ENCODE measurements at regions not wholly inside any gene's neighbourhood (a gene's known extent, or its start where the extent isn't known, plus 50 kb on each side); places are given as distances from the start of the nearest gene placed in this dataset.
A peak's percentile ranks its signal among the peaks of the same experiment; 100 is the strongest.

- no peak overlapping the region for H3K4me3 ChIP-seq (ENCODE audit: low read depth, low read length)
- H3K27ac ChIP-seq (ENCODE audit: low read depth, low read length) = no peak overlapping the region
- H3K4me1 ChIP-seq (ENCODE audit: control insufficient read depth, insufficient read depth, low read length, unreplicated experiment) = no peaks in the 10 kb centered on the region
- no peaks in the 10 kb centered on the region for H3K27me3 ChIP-seq (ENCODE audit: insufficient read depth, low read length)
- H3K36me3 ChIP-seq (ENCODE audit: insufficient read depth, low read length) = no peaks in the 10 kb centered on the region
- no peak overlapping the region for H2AFZ ChIP-seq (ENCODE audit: low read length, unreplicated experiment)
- H3K79me2 ChIP-seq (ENCODE audit: control insufficient read depth, insufficient read depth, low read length, unreplicated experiment) = no peaks in the 10 kb centered on the region
Measured at GRCh38 chr5:169450464-169450863, 133.1 kb upstream of the SPDL1 start.

- H3K27ac ChIP-seq (ENCODE audit: low read depth, low read length) = no peak overlapping the region
- no peaks in the 10 kb centered on the region for H3K4me1 ChIP-seq (ENCODE audit: control insufficient read depth, insufficient read depth, low read length, unreplicated experiment)
- H3K79me2 ChIP-seq (ENCODE audit: control insufficient read depth, insufficient read depth, low read length, unreplicated experiment) = no peaks in the 10 kb centered on the region
Measured at GRCh38 chr5:169448826-169449225, 134.7 kb upstream of the SPDL1 start.

GRCh38 chr5:169445191-169445590 lies 138.4 kb upstream of the SPDL1 start:
- Histone ChIP-seq H2AFZ (ENCODE audit: low read length, unreplicated experiment) (no peak overlapping the region), H3K27ac (ENCODE audit: low read depth, low read length) (no peak overlapping the region), H3K4me1 (ENCODE audit: control insufficient read depth, insufficient read depth, low read length, unreplicated experiment) (peaks cover 31% of the 10 kb centered on the region), H3K27me3 (ENCODE audit: insufficient read depth, low read length) (no peaks in the 10 kb centered on the region), H3K4me3 (ENCODE audit: low read depth, low read length) (no peak overlapping the region), H3K36me3 (ENCODE audit: insufficient read depth, low read length) (no peaks in the 10 kb centered on the region), H3K79me2 (ENCODE audit: control insufficient read depth, insufficient read depth, low read length, unreplicated experiment) (no peaks in the 10 kb centered on the region)

More at GRCh38 chr5:169448826-169449225, 134.7 kb upstream of the SPDL1 start:
- Histone ChIP-seq H3K27me3 (ENCODE audit: insufficient read depth, low read length) (no peaks in the 10 kb centered on the region), H2AFZ (ENCODE audit: low read length, unreplicated experiment) (no peak overlapping the region), H3K4me3 (ENCODE audit: low read depth, low read length) (no peak overlapping the region), H3K36me3 (ENCODE audit: insufficient read depth, low read length) (no peaks in the 10 kb centered on the region)

- Histone ChIP-seq H3K27me3 (ENCODE audit: insufficient read depth, low read length) (no peaks in the 10 kb centered on the region), H2AFZ (ENCODE audit: low read length, unreplicated experiment) (no peak overlapping the region), H3K79me2 (ENCODE audit: control insufficient read depth, insufficient read depth, low read length, unreplicated experiment) (no peaks in the 10 kb centered on the region), H3K4me3 (ENCODE audit: low read depth, low read length) (no peak overlapping the region), H3K36me3 (ENCODE audit: insufficient read depth, low read length) (no peaks in the 10 kb centered on the region), H3K4me1 (ENCODE audit: control insufficient read depth, insufficient read depth, low read length, unreplicated experiment) (peaks cover 47% of the 10 kb centered on the region), H3K27ac (ENCODE audit: low read depth, low read length) (no peak overlapping the region)
Measured at GRCh38 chr5:169442913-169443784, 140.4 kb upstream of the SPDL1 start.

GRCh38 chr5:169442403-169442874 lies 141.1 kb upstream of the SPDL1 start:
- Histone ChIP-seq H3K36me3 (ENCODE audit: insufficient read depth, low read length) (no peaks in the 10 kb centered on the region), H3K4me3 (ENCODE audit: low read depth, low read length) (no peak overlapping the region), H3K27me3 (ENCODE audit: insufficient read depth, low read length) (no peaks in the 10 kb centered on the region), H3K4me1 (ENCODE audit: control insufficient read depth, insufficient read depth, low read length, unreplicated experiment) (peaks cover 50% of the 10 kb centered on the region), H2AFZ (ENCODE audit: low read length, unreplicated experiment) (no peak overlapping the region), H3K79me2 (ENCODE audit: control insufficient read depth, insufficient read depth, low read length, unreplicated experiment) (no peaks in the 10 kb centered on the region), H3K27ac (ENCODE audit: low read depth, low read length) (no peak overlapping the region)

- no peak overlapping the region for H3K4me3 ChIP-seq (ENCODE audit: low read depth, low read length)
- H3K36me3 ChIP-seq (ENCODE audit: insufficient read depth, low read length) = no peaks in the 10 kb centered on the region
- peak overlapping the region; percentile 48 for H3K27ac ChIP-seq (ENCODE audit: low read depth, low read length)
- no peak overlapping the region for H2AFZ ChIP-seq (ENCODE audit: low read length, unreplicated experiment)
- H3K27me3 ChIP-seq (ENCODE audit: insufficient read depth, low read length) = no peaks in the 10 kb centered on the region
- H3K79me2 ChIP-seq (ENCODE audit: control insufficient read depth, insufficient read depth, low read length, unreplicated experiment) = no peaks in the 10 kb centered on the region
- peaks cover 65% of the 10 kb centered on the region for H3K4me1 ChIP-seq (ENCODE audit: control insufficient read depth, insufficient read depth, low read length, unreplicated experiment)
Measured at GRCh38 chr5:169440107-169440705, 139.3 kb upstream of the SLIT3 start.

- Histone ChIP-seq H3K36me3 (ENCODE audit: insufficient read depth, low read length) (no peaks in the 10 kb centered on the region), H2AFZ (ENCODE audit: low read length, unreplicated experiment) (no peak overlapping the region), H3K27me3 (ENCODE audit: insufficient read depth, low read length) (no peaks in the 10 kb centered on the region), H3K79me2 (ENCODE audit: control insufficient read depth, insufficient read depth, low read length, unreplicated experiment) (no peaks in the 10 kb centered on the region), H3K4me3 (ENCODE audit: low read depth, low read length) (no peak overlapping the region), H3K27ac (ENCODE audit: low read depth, low read length) (no peak overlapping the region), H3K4me1 (ENCODE audit: control insufficient read depth, insufficient read depth, low read length, unreplicated experiment) (peaks cover 65% of the 10 kb centered on the region)
Measured at GRCh38 chr5:169439362-169439761, 138.4 kb upstream of the SLIT3 start.

GRCh38 chr5:169435506-169436229 lies 134.7 kb upstream of the SLIT3 start:
- no peaks in the 10 kb centered on the region for H3K36me3 ChIP-seq (ENCODE audit: insufficient read depth, low read length)
- H3K4me3 ChIP-seq (ENCODE audit: low read depth, low read length) = no peak overlapping the region
- no peaks in the 10 kb centered on the region for H3K27me3 ChIP-seq (ENCODE audit: insufficient read depth, low read length)
- no peak overlapping the region for H3K27ac ChIP-seq (ENCODE audit: low read depth, low read length)
- peaks cover 59% of the 10 kb centered on the region for H3K4me1 ChIP-seq (ENCODE audit: control insufficient read depth, insufficient read depth, low read length, unreplicated experiment)
- no peaks in the 10 kb centered on the region for H3K79me2 ChIP-seq (ENCODE audit: control insufficient read depth, insufficient read depth, low read length, unreplicated experiment)
- H2AFZ ChIP-seq (ENCODE audit: low read length, unreplicated experiment) = peak overlapping the region; percentile 48

- Histone ChIP-seq H2AFZ (ENCODE audit: low read length, unreplicated experiment) (no peak overlapping the region), H3K27ac (ENCODE audit: low read depth, low read length) (no peak overlapping the region), H3K4me1 (ENCODE audit: control insufficient read depth, insufficient read depth, low read length, unreplicated experiment) (peaks cover 59% of the 10 kb centered on the region), H3K27me3 (ENCODE audit: insufficient read depth, low read length) (no peaks in the 10 kb centered on the region), H3K4me3 (ENCODE audit: low read depth, low read length) (no peak overlapping the region), H3K79me2 (ENCODE audit: control insufficient read depth, insufficient read depth, low read length, unreplicated experiment) (no peaks in the 10 kb centered on the region), H3K36me3 (ENCODE audit: insufficient read depth, low read length) (no peaks in the 10 kb centered on the region)
Measured at GRCh38 chr5:169433221-169433651, 132.3 kb upstream of the SLIT3 start.

- H3K4me3 ChIP-seq (ENCODE audit: low read depth, low read length) = peak overlapping the region; percentile 3; the same call in 1 of the 2 replicates
- no peaks in the 10 kb centered on the region for H3K79me2 ChIP-seq (ENCODE audit: control insufficient read depth, insufficient read depth, low read length, unreplicated experiment)
- no peaks in the 10 kb centered on the region for H3K27me3 ChIP-seq (ENCODE audit: insufficient read depth, low read length)
- peaks cover 47% of the 10 kb centered on the region for H3K4me1 ChIP-seq (ENCODE audit: control insufficient read depth, insufficient read depth, low read length, unreplicated experiment)
- H3K27ac ChIP-seq (ENCODE audit: low read depth, low read length) = peak overlapping the region; percentile 45
- H3K36me3 ChIP-seq (ENCODE audit: insufficient read depth, low read length) = no peaks in the 10 kb centered on the region
- peak overlapping the region; percentile 10 for H2AFZ ChIP-seq (ENCODE audit: low read length, unreplicated experiment)
Measured at GRCh38 chr5:169431386-169431785, 130.4 kb upstream of the SLIT3 start.

Data from ACC112 (cell line).